HG02610 (cell line): ENCODE measurements at regions not wholly inside any gene's neighbourhood (a gene's known extent, or its start where the extent isn't known, plus 50 kb on each side); places are given as distances from the start of the nearest gene placed in this dataset.
A peak's percentile ranks its signal among the peaks of the same experiment; 100 is the strongest.

Experiments
- ATAC-seq: cut with Tn5 transposase; IDR thresholded peaks from one replicate; pipeline ENCODE4 v1.9.1; 2021; ENCODE audit warnings: mild to moderate bottlenecking, moderate library complexity; ENCODE audit not compliant: unreplicated experiment

DNA sequence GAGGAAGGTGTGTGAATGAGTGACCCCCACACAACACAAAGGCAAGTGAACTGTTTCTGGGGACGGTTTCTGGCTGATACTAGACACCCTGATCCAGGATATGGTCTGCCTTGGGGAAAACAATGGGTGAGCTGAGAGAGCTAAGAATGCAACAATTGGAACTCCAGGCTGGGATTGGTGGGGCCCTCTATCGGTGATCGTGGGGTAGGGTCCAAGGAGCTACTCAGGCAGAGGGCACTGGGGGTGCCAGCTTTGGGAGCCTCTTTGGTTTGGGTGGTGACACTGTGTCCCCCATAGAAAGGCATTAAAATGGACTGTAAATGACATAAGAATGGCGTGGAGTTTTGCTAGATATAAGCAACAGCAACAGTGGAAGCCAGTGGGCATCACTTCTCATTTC, 439.1 kb downstream of the DMAC1 start:
- ATAC-seq, result no peak

DNA sequence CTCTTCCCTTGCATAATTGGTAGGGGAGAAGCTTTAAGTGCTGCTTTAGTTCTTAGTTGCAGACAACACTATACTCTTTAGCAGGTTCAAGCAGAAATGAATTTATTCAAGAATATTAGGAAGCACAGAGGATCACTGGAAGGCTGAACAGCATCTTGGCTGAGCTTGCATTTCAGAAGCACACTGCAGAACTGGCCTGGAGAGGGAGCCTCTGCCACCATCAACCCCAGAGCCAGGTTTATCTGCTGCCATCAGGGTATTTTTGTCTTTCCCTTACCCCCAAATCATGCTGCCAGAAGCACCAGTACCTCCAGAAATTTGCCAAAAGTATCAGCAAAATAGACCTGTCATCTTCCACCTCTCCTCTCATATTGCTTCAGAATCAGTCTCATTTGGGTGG, 440.7 kb downstream of the DMAC1 start:
- no peak for ATAC-seq

DNA sequence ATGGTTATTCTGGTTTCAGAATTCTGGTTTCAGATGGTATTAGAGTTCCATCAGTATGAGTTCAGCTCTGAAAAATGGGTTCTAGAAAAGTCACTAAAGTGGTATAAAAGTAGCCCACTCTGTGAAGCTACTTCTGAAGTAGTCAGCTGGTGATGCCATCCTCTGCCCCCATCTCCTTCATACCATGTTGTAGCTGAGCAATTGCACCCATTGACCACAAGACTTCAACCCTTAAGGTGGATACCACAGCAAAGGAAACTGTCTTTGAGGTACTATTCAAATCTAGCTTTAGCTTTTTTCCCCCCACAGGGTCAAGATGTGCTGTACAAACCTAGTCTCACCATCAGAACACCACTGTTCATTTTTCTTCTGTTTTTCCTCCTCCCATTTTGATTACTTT, 444.9 kb downstream of the DMAC1 start:
- ATAC-seq, result no peak

DNA sequence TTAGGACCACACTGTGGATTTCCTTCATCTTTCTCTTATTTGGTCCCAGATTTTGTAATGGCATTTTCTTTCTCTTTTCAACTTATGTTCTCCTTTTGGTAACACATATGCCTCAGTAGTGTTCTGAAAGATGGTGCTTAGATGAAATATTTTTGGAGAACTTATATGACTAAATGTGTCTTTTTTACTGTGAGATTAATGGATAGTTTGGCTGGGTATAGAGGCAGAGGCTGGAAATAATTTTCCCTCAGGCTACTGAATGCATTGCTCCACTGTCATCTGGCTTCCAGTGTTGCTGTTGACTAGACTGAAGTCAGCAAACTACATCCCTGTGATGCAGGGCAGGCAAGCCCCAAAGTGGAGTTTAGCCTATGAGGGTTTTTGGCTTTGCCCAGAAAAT, 450.9 kb downstream of the DMAC1 start:
- no peak for ATAC-seq

DNA sequence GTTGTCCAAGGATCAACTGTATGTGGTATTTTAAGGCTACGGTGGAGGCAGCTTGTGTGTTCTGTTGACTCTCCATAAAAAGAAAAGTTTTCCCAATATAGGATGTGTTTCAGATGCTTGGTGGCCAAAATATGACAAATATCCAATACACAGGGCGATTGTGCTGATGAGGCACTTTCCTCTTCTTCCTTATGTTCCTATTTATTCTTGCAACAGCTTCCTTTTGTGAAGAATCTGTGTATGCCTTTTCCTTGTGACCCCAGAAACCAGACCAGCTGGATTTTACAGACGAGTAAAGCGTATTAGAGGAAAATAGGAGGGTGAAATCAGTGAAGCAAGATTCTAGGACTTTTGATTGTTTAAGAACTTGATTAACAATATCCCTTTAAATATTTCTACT, 452.0 kb downstream of the DMAC1 start:
- ATAC-seq, result no peak

DNA sequence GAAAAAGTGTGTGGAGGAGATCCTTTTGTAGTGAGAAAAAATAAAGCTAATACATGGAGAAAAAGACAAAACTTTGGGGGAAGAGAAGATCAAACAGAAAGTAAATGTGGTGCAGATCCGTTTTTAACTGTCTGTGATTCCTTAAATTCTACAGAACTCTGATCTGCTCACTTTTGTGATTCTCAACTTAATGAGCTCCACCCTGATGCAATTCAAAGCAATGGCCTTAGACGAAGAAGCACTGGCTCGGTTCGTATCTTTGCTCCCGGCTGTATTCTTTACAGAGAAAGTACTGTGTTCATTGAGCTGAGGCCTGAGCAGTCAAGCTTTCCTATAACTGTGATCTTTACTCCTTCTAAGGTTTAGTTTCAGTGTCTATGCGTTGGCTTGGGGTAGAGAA, 453.4 kb downstream of the DMAC1 start:
- no peak for ATAC-seq

DNA sequence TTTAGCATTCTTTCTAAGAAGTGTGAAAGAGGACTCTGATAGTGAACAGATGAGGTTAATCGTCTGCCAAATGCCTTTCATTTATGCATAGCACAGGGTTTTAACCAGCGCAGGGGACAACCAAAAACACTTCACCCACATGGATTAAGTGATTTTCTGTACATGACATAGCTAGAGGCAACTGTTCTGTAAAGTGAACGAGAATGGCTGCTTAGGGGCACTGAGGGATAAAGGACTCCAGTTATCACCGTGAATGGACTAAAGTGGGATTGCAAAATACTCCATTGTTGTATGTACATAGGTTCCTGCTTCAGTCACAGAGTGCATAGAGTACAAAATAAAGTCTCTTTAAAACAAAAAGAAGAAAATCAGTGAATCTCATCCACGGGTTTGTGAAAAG, 456.8 kb downstream of the DMAC1 start:
- peak; percentile 2 for ATAC-seq

DNA sequence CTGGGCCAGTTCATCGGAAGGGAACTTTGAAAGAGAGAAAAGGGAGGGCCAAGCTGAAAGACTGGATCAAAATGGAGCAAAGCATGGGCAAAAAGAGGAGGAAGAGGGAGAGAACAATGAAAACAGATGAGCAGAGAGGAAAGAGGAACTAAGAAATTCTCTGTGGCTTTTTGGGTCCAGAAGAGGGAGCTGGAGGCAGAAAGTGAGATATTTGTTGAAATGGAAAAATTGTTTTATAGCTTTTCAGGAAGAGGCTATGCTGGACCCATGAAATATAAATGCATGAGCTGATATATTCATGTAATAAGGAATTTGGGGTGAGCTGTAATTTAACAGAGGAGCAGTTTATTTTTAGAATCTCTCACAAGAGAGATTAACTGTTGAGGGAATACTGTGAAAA, 457.3 kb downstream of the DMAC1 start:
- ATAC-seq, result peak; percentile 79

DNA sequence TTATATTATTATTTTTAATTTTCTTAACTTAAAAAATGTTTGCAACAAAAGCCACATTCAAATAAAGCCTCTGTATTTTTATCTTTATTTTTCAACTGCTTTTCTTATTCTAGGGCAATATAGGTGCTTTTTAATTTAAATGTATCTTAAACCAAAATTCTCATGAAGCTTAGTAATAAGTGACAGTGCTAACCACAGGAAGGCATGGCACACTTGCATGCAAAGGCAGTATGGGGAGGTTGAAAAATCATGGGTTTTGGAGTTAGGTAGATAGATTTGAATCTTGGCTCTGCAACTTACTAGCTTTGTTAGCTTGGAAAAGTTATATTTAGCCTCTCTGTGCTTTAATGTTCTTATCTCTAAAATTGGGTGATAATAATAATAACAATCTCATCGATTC, 458.0 kb downstream of the DMAC1 start:
- peak; percentile 60 for ATAC-seq

DNA sequence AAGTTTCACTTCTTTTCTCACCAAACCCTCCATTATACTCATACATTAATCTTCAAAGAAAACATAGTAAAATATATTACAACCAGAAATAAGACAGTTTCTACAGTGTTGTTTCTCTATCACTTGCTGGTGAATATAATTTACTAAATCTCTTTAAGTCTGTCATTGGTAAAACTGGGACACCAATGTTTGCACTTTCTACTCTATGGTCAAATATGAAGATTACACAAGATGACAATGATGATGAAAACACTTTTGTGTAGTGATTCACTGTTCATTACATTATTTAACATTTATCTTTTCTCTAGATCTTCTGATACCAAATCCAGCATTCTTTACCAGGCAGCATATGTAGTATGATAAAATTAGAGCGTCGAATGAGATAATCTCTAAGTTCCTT, 459.1 kb downstream of the DMAC1 start:
- no peak for ATAC-seq

DNA sequence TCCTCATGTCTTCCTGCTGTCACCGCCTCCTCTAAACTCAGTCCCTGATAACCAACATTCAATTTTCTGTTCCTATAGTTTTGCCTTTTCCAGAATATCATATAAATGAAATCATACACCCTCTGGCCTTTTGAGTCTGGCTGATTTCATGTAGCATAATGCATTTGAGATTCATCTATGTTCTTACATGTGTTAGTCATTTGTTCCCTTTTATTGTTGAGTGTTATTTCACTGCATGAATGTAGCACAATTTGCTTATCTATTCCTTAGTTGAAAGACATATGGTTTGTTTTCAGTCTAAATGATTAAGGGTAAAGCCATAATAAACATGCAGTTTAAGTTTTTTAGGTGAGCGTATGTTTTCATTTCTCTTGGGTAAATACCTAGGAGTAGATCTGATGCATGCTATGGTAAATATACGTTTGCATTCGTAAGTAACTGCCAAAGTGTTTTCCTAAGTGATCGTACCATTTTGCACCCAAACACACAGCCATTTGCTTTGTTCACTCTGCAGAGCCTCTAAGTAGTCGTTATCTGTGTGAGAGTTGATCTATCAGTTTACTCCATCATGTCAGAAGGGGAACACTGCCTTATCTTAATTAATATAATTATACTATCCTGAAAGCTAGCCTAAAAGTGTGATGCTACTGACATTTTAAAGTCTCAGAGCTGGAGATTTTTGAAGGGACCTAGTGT, 460.8 kb downstream of the DMAC1 start:
- no peak for ATAC-seq

DNA sequence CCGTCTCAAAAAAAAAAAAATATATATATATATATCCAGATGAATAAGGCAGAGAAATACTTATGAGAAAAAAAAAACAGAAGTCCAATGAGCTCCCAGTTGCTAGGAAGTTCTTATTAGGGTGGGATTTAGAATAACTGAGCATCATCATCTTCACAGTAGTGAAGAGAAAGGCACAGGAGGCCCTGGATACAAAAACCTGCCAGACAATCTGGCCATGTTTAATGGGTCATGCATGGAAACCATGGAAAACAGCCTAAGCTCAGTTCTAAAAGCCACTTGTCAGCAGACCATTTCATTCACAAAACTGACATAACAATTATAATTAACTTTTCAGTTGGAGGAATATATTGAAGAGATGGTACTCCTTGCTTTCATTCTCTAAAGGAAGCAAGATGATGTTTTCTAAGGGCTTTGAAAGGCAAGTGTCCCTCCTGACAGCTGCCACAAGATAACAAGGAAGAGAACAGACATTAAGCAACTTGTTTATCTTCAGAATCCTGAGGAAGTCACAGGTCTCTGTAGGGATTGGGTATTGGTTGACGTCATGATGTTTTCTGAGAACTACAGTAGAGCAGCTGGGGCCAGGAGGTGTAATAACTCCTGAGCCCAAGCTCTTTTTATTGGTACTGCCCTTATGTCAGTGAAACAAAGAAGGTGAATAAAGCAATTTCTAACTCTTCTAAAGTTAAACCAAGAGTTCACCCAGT, 463.1 kb downstream of the DMAC1 start:
- no peak for ATAC-seq

DNA sequence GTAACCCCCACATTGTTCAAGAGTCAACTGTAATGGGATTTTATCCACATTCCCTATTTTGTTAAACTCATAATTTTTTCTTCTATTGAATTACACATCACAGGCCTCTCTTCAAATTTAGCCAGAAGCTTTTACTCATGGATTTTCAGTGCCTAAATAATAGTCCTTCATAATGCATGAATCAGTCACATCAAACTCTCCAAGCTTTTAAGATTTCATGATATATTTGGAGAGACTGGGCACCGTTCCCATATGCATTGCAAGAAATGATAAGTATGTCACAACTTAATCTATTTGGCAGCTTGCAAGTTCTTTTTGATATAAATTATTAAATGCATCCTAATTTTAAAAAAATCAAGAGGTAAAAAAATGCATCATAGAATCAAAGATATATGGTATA, 465.9 kb downstream of the DMAC1 start:
- no peak for ATAC-seq

DNA sequence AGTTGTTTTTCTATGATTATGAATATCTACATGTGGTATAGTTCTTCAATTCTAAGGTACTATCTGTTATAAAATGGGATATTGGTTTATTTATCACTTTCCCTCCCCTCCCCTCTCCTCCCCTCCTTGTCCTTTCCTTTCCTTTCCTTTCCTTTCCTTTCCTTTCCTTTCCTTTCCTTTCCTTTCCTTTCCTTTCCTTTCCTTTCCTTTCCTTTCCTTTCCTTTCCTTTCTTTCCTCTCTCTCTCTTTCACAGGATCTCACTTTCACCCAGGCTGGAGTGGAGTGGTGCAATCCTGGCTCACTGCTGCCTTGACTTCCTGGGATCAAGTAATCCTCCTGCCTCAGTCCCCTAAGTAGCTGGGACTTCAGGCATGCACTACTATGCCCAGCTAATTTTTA, 466.8 kb downstream of the DMAC1 start:
- no peak for ATAC-seq

DNA sequence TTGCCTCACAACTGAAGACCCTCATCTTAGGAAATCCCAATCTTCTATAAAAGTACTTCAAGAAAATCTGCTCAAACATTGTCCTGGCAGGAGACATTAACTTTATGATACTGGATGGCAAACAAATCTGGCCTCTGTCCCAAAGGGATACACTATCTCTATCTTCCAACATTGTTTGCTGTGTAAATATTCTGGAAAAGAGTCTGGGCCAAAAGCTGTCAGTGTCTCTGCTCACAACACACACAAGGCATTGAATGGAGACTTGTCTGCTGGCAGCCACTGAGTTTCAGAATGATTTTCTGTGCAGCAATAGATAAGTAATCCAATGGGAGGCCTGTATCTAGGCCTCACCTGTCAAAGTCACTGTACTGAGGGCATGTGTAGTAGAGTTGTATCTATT, 471.1 kb downstream of the DMAC1 start:
- ATAC-seq, result no peak

DNA sequence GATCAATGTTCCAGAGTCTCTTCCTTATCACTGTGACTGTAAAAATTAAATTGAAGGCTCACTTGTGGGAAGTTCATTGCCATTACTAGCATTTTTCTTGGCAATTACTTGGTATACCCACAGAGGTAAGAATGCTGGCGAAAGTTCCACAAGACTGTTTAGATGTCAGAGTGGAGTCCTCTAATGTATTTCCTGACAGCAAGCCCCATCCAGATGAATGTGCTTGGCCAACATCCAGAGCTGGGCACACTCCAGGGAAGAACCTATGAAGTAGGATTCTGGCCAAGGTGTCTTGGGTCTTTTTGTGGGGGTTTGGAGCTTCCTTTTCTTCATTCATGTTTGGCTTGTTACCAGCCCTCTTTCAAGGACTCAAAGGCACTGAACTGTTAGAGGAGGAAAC, 473.6 kb downstream of the DMAC1 start:
- no peak for ATAC-seq

DNA sequence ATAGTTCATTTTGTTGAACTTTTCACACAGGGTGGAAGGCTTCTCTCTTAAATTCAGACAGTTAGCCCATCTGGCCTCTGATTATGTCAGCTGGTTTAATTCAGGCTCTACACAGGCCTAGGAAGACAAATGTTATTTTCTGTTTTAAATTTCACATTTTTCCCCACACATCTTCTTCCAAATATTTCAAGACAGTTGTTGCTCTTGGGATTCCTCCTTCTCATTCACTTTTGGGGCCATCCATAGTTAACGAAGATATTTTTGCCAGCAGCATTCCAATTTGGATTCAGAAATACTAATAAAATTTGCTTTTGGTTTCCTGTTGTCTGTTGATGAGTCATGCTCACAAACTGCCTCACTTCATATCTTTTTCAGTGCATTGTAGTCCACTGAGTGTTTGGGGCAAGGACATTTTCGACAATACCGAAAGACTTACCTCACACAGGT, 475.4 kb downstream of the DMAC1 start:
- ATAC-seq, result no peak

DNA sequence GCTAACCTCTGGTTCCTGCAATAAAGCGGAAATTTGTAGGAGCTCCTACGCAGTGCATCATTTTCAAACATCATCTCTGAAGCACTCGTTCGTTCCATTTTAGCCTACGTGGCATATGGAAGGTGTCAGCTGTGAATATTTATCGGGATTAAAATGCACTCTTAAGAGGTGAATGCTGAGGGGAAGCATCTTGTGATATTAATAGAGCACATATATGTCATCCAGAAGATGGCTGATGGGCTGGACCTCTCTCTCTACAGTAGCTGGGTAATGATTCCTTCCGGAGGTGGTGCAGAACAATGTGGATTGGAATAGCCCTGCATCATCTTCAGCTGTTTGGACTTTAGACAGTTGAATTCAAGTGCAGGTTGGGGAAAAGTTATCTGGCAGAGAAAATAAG, 478.7 kb downstream of the DMAC1 start:
- ATAC-seq, result no peak

DNA sequence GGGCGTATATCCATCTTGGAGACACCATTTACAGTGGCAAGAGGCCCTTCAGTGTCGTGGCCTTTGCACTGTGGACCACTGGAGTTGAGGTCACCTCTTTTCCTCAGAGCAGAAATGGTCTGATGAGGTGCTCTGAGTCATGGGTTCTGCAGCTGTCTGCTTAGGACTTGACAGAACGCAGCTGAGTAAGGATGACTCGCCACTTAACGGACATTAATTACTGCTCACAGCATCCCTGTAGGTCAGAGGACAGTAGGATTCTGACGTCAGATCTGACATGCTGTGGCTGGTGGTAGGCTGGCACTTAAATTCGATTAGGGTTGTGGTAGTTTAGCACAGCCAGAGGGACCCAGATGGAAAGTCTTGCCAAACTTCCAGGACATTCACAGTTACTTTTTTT, 479.4 kb downstream of the DMAC1 start:
- ATAC-seq, result no peak

DNA sequence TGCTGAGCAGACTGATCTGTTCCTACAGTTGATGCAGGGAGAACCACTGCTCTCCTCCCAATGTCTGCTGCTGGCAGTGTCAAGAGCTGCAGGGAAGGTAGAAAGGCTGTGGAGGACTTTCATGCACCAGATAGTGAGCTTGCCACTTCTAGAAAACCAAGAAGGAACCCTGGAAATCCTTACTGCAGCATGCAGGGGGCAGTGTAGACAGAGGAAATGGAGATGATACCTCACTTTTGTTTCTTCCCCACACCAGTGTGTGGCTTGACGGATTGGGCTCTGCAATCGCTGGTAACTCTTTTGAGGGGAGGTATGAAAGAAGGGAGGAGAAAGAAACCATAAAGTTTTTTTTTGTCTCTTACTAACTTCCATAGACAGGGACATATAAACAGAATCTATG, 480.7 kb downstream of the DMAC1 start:
- no peak for ATAC-seq

DNA sequence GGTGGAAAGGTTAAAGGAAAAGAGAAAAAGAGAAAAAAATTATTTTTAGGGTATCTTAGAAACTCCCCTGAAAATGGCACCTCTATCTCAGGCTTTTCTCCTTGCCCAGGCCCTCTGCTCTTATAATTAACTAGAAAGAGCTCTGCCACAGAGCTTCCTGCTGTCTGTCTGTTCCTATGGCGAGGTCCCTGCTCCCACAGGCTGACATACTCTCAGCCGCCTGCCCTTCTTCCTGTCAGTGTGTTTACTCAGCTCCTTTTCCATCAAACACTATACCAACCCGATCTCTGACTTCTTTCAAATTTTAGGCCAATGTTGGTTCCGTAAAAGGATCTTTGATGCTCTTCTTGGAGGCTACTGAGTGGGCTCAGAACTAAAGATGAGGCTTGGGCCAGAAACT, 482.6 kb downstream of the DMAC1 start:
- no peak for ATAC-seq

DNA sequence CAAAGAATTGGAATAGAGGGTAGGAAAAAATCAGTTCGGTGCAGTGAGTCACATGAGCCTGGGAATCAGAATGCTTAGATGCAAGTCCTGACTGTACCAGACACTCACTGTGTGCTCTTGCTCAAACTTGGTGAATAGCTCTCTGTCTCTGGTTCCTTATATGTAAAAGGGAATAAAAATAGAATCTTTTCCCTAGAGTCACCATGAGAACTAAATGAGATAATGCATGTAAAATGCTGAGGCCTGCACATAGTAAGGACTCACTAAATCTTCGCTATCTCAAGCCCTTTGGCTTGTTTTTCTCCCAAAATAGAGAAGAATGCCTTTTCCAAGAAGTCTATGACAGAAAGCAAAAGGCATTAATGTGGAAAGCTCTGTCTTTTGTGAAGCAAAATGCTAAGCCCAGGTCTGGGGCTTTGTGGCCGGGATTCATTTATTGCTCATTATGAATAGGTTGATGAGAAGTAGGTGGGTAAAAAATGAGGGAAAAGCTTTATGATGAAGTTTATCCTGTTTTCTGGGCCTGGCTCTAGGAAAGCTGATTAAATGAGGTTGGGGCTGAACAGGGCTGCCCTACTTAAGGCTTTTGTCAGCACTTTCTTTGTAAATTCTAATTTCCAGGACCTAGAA, 483.3 kb downstream of the DMAC1 start:
- no peak for ATAC-seq
